GM19240 (cell line): ENCODE measurements at regions not wholly inside any gene's neighbourhood (a gene's known extent, or its start where the extent isn't known, plus 50 kb on each side); places are given as distances from the start of the nearest gene placed in this dataset.
"Not testable (repeated sequence)": the region's sequence is repeated elsewhere in the genome, so short reads cannot be mapped to it uniquely, and the experiment has no call there.

Source experiments
- DNase-seq: peaks from one replicate; pipeline ENCODE4 v3.0.0; 2011; ENCODE audit warnings: low spot score; ENCODE audit not compliant: insufficient read length

DNA sequence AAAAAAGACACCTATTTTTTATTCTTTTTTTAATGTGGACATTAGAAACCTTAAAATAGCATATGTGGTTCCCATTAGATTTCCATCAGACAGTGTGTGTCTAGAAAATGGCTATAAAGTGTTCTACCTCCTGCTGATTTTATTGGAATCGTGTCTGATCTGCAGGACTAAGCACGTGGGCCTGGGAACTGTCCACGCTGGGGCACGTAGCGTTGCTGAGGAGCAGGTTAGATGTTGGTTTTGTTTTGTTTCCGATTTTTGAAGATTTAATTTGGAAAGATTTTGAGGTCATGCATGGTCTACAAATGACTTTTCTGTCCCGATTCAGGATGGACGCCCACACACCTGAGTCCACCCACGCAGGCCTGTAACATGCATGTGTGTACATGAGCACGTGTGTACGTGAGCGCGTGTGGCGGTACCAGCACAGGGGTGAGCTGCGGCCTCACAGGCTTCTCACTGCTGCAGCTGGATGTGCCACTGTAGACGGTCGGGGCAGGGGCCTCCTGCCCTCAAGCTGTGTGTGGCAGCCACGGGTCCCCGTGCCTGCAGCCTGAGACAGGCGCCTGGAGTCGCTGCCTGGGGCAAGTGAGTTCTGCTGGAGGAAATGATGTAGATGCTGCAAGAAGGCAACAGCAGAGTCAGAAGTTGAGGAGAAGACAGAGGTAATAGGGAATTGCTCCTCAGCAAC lies 99.7 kb upstream of the CTDP1 start:
- no peak for DNase-seq

DNA sequence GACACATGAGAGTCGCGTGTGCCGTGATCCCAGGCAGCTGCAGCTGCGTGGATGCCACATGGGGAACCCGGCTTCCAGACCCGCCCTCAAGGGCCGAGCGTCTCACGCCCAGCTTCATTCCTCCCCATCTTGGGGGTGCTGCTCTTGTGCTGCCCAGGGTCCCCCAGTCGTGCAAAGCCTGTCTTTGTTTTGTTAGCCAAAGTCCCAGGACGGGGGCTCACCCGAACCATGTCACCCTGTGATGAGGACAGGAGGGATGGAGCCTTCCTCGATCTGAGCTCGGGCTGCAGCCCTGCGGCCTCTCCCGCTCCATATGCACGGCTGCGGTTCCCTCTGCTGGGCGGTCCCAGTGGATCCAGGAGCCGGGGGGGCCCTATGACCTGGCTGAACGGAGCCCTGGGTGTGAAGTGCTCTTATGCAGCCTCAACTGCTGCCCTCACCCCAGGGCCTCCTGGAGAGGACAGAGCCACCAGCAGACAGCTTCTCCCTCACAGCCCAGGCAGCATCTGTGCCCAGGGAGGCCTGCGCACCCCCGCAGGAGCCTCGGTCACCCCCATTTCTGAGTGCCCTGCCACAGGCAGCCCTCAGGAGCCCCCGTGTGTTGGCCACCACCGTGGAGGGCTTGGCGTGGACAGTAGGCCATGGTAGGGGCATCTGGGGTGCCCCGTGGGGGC lies 99.0 kb upstream of the CTDP1 start:
- no peak for DNase-seq

DNA sequence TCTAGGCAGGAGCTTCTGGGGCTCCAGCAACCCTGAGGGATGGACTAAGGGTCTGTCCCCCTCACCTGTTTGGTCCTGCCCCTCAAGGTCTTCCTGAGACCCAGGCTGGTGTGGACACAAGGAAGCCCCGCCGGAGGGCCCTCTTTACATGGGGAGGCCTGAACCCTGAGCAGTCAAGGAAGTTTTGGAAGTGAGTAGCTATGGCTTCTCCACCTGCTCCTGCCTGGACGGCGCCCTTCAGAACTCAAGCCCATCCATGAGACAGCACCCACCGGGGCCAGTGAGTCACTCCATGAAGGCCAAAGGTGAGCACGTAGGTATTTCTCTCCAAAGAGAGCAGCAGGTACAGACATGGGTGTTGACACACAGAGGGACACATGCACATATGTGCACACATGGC lies 98.2 kb upstream of the CTDP1 start:
- no peak for DNase-seq

DNA sequence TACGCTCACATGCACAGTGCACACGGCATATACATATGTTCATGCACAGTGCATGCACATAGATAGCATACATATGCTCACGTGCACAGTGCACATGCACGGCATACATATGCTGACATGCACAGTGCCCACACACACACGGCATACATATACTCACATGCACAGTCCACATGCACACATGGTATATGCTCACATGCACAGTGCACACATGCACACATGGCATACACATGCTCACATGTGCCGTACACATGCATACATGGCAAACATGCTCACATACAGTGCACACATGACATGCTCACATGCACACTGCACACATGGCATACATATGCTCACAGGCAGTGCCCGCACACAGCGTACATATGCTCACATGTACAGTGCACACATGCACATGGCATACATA lies 97.7 kb upstream of the CTDP1 start:
- DNase-seq: no peak

DNA sequence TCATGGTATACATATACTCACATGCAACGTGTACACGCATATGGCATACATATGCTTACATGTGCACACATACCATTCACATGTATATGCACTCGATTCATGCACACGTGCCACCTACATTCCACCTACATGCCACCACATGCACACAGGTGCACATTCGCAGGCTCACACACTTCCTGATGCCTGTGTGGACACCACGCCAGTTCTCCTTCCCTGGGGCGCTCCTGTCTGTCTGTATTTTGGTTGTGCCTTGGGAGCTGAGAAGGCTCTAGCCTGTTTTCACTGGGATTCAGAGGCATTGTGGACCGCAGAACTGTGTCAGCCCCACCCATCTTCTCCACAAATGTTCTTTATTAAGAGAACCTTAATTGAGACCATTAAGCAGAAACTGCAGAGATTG lies 96.6 kb upstream of the CTDP1 start:
- DNase-seq: no peak

DNA sequence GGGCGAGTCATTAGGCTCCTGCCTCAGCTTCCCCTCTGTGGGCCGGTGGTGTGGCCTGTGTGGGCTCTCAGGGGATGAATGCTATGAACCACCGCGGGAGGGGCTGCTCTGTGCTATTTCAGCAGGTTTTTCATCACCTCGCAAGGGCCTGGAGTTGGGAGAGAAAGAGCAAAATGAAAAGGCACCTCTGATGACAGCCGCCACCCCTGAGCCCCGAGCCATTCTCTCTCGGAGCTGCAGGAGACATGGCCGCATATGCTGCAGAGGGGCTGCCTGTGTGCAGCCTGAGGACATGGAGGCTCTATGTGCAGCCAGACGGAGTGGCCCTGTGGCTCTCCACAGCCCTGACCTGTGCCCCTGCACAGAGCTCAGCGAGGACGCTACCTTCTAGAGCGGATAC lies 96.2 kb upstream of the CTDP1 start:
- DNase-seq: no peak

DNA sequence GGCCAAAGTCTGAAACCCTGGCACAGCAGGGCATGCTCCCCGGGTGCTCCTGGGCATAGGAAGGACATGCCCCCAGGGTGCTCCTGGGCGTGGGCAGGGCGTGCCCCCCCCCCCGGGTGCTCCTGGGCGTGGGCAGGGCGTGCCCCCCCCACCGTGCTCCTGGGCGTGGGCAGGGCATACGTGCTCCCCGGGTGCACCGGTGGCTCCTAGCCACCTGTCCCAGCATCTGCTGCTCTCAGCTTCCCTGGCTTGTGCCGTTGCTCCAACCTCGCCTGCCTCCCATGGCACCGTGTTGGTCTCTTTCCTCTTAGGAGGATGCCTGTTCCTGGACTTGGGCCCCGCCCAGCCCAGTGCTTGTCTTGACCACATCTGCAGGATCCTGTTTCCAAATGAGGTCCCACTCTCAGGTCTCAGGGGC lies 95.6 kb upstream of the CTDP1 start:
- DNase-seq: no peak

DNA sequence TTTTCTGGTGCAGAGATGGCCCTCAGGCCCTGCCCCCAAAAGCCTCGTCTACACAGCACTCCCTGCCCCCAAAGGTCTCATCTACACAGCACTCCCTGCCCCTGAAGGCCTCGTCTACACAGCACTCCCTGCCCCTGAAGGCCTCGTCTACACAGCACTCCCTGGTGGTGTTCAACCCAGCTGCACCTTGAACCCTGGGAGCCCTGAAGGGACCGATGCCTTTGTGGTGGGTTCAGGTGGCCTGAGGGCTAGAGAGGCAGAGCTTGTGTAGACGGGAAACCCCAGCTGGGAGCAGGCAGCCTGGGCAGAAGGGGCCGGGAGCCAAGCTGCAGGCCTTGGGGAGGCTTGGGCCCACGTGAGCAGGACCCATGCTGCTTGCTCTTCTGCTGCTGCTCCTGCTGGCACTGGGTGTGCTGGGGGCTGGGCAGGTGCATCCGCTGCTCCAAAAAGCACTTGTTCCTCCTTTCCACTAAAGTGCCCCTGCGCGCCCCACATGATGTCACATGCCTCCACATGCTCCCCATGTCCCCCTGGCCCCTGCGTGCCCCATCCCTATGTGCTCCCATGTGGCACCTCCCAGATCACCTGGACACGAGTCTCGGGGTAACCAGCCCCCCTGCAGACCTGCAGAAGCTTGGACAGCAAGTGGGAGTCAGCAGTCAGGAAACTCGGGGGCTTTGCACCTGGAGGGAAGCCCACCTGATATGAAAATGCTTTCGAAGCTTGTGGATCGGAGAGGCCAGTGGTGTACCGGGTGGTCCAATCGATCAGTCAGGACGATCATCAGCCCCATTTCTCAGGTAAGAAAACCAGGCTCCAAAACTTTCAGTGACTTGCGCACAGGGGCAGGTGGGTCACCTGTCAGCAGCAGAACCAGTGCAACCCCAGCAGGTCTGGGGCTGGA lies 94.9 kb upstream of the CTDP1 start:
- DNase-seq: no peak

DNA sequence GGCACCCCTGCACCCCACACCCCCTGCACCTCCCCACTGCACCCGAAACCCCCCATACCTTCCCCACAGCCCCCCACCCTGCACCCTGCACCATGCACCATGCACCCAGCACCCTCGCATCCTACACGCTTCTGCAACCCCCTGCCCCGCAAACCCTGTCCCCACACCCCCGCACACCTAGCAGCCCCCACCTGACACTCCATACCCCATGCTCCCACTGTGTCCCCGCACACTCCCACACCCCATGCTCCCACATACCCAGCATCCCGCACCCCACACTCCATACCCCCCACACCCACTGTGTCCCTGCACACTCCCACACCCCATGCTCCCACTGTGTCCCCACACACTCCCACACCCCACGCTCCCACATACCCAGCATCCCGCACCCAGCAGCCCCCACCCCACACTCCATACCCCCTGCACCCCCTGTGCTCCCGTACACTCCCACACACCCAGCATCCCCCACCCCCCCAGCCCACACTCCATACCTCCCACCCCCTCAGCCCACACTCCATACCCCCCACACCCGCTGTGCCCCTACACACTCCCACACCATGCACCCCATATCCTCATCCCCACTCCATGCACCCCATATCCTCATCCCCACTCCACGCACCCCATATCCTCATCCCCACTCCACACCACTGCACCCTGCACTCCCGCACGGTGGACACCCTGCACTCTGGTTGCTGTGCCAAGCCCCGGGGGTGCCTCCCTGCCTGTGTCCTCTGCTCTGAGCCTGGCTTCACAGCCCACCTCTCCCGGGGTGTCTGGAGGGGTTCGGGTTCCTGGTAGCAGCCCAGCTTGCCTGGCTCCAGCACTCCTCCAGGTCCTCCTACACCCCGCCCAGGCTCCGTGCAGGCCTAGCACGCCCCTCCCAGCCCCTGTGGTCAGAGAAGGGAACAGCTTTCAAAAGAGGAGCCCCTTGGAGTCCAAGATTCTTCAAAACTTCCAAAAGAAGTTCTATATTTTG lies 93.9 kb upstream of the CTDP1 start:
- no peak for DNase-seq

DNA sequence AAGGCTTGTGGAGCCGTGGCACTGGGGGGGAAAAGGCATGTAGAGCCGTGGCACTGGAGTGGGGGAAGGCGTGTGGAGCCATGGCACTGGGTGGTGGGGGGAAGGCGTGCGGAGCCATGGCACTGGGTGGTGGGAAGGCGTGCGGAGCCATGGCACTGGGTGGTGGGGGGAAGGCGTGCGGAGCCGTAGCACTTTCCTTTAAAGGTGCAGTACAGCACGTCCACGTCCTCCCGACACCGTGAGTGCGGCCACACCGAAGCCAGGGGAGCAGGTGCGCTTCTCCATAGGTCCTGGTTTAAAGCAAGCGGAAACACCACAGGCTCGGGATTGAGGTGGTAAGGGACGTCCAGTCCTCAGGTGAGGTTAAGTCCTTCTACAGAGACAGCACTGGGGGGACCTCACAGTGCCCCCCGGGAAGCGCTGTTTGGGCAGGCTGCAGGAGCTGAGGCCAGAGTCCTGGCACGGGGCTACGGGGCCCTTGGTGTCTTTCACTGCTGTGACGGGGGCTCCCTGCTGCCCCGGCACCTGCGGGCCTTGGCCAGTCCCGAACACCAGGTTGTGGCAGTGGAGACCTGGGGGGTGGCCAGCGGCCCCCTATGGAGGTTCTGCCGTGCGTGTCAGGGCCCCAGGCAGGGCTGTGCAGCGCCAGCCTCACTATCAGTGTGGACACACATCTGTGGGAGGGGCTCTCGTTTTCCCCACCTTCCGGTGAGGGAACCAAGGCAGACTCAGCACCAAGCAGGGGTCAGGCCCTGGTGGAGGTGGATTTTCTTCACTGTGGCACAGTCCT lies 93.0 kb upstream of the CTDP1 start:
- no peak for DNase-seq

DNA sequence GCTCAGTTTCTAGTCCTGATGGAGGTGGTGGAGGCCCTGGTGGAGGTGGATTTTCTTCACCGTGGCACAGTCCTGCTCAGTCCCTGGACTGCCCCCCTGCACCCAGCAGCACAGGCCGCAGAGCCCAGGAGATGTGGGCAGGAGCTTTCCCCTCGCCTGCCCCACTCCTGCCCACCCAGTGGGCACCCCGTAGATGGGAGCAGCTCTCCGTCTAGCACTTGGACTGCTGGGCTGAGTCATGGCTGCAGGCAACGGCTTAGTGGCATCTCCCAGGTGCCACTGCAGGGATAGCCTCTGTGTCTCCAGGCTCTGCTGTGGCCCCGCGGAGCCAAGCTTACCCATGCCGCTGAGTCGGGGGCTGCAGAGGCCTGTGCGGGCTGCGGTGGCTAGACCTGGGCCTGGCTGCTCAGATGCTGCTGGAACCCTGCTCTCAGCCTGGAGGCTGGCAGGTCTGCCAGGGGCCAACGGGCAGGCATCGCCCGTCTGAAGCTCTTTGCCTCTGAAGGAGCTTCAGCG lies 92.3 kb upstream of the CTDP1 start:
- DNase-seq: no peak

DNA sequence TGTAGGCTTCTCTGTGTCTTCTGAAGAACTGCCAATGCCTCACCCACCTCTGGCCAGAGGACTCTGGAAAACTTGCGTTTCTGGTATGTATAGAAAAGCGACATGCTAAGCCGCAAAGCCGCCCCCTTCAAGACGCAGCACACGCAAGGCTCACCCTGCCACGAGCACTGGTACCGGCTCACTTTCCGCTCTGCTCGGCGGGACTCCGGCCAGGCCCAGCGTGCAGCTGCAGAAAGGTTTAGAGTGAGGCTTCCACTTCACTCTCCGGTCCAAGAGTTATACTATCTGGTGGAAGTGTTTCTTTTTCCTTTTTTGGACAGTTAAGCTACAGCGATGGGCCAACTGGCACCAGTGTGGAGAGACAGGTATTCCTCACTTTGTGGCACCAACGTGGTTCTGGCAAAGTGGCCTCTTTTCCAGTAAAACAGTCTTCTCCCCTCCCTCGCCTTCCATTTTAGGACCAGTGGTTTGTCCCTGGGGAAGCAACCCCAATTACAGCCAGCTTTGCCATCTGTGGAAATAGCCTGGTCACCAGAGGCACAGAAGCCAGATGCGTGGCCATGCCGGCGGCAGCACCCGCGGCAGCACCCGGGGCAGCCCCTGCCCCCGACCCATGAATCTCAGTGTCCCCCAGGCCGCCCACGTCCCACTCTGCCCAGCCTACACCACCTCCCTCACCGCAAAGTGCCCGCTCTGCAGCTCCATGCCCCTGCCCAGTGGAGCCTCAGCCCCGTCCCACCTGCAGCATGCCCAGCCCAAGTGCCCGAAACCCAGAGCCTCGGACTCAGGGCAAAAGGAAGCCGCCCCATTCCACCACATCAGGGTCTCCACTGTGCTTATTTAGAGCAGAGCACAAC lies 91.6 kb upstream of the CTDP1 start:
- no peak for DNase-seq

DNA sequence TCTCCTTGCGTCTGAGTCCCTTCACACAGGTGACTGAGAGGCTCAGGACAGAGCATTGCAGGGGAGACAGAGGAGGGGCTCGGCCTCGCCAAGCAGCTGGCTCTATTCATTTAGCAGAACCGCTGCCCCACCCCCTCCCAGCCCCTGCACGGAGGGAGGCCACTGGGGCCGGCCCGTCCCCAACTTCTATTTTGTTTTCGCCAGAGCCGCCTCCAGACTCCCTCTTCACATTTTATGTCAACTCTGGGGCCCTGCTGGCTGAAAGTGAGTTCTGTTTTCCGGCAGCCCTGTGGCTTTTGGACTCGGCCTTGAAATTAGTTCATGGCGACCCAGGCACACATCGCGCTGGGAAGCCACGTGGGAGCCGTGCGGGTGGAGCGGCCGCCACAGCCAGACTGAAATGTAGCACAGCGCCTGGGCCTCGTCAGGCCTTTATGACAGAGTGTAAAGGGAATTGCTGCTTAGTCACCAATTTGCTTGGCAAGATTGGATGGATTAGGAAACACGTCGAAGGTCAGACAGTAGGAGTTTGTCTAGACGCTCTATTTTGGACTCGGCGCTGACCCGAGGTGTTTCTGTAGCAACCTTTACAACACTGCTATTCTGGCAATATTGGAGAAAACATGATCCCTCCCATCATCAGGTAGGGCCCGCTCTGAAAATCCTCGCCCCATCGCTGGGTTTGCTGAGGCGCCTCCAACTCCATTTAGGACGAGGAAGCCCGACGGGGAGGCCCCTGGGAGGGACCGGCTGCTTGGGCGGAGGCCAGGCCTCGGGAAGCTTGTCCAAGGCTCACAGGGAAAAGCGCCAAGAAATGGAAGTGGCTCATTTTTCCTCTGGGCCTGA lies 90.7 kb upstream of the CTDP1 start:
- DNase-seq: no peak

DNA sequence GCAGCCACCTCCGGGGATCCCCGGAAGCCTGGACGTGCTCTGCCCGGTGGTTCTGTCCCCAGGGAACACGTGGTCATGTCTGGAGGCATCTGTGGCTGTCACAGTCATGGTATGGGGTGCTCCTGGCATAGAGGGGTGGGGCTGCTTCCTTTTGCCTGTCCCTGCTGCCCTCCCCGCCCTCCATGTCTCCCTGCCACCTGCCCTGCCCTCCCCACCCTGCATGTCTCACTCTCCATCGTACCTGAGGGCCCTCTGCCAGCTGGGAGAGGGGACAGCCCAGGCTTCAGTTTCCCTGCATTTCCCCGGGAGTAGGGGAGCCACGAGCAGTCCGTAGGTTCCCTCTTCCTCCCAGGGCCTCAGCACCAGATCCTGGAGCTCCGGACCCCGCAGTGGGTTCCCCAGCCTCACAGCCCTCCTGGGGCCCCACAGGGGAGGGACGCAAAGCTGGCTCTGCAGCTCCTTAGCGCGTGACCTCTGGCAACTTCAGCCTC lies 90.0 kb upstream of the CTDP1 start:
- DNase-seq: no peak

DNA sequence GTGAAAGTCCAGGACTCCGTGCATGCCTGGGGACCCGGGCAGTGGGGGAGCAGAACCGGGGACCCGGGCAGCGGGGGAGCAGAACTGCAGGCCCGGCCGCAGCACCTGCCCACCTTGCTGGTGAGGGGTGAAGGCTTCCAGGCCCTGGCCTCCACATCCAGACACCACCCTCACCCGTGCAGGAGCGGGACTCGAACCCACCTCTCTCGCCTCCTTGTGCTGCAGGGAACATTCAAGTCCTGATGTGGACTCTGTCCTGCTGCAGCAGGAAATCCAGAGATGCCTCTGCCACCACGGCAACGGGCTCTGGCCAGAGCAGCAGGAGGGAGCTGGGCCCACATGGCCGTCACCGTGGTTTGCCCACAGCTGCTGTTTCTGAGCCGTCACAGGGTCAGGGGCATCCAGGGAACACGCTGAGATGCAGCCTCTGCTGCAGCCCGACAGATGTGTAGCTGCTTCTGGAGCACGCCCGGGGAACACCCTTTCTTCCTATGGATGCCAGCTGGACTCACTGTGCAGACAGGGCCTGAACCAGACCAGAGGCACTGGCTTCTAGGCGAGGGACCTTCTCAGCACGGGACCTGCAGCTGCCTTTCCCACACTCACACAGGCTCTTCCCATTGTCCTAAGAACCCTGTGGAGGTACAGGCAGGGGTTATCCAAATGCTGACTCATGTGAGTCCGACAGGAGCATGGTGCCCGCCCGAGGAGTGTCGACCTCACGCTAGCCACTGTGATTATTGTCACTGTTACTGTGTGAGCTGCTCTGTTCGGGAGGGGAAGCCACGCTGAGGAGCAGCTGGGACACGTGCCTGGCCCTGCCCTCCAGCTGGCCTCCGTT lies 89.2 kb upstream of the CTDP1 start:
- no peak for DNase-seq

DNA sequence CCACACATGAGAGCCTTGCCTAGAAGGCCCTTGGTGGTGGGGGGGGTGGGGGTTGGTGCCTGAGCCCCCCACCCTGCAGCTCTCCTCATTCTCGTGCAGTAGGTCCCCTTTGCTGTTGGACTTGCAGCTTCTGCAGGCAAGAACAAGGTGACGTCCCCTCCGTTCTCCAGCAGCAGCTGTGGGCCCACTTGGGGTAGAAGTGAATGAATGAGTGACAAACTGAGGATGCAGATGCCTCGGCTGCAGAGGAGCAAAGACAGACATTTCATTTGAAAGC lies 88.6 kb upstream of the CTDP1 start:
- no peak for DNase-seq

DNA sequence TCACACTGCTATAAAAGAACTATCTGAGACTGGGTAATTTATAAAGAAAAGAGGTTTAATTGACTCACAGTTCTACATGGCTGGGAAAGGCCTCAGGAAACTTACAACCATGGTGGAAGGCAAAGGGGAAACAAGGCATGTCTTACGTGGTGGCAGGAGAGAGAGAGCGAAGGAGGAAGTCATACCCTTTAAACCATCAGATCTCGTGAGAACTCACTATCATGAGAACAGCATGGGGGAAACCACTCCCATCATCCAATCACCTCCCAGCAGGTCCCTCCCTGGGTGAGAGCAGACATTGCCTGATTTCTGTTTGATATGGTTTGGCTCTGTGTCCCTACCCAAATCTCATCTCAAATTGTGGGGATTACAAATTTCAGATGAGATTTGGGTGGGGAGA lies 86.9 kb upstream of the CTDP1 start:
- not testable (repeated sequence) for DNase-seq
